GM19043 (cell line): ENCODE measurements at regions not wholly inside any gene's neighbourhood (a gene's known extent, or its start where the extent isn't known, plus 50 kb on each side); places are given as distances from the start of the nearest gene placed in this dataset.

Experiments used
- ATAC-seq: cut with Tn5 transposase; IDR thresholded peaks from one replicate; pipeline ENCODE4 v1.9.1; 2021; ENCODE audit warnings: low read depth; ENCODE audit not compliant: unreplicated experiment

GRCh38 chr2:128876986-128877983 is 558.6 kb upstream of the HS6ST1 start:
- ATAC-seq = no peak

GRCh38 chr2:128879161-128879560 is 560.5 kb upstream of the HS6ST1 start:
- ATAC-seq = no peak

DNA sequence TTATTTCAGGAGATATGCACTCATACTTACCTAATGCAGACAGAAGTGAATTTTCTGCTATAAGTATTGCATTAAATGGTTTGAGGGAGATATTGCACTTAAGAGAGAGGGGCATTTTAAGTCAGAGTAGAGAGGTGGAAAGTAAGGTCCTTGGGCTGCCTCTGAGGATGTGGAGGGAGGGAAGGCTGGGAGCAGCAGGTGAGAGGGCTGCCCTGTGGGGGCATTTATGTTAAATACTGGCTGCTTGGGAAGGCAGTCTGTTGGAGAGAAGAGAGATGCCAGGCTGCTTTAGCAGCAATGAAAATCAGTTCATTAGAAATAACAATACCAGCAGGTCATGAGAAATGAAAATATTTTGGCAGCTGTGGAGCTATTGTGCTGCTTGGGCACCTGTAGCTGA is 576.2 kb upstream of the HS6ST1 start:
- ATAC-seq = no peak

DNA sequence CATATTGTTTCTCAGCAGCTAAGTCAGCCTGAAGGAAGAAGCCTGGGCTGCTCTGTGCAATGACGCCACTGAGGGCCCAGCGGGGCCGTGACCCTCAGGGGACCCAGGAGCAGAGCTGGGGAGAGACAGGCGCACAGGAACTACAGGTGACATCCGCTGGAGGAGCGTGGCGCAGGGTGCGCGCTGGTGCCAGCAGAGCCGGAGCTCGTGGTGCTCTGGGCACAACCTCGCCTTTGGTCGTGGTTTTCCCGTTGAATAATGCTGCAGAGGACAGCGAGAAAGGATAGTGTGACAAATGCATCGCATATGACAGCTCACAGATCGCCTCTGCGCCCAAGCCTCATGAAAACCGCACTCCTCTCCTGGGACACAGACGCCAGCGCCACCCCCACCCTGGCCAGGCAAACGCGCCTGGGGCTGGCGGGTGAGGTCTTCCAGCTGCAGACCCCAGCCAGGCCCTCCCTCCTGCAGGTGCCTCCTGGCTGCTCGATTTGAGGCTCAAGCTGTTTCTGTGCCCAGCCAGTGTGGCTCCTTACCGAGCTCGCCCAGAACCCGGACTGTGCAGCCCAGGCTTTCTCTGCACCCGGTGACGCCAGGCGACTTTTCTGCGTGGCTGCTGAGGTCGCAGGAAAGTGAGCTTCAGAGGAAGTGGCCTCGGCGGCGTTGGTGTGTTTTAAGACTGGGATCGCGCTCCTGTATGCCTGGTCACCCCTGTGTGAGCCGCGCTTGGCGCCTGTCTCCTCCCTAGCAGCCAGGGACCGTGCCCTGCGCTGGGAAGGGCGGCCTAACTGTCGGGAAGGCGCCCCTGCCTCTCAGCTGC is 583.1 kb upstream of the HS6ST1 start:
- ATAC-seq = no peak

DNA sequence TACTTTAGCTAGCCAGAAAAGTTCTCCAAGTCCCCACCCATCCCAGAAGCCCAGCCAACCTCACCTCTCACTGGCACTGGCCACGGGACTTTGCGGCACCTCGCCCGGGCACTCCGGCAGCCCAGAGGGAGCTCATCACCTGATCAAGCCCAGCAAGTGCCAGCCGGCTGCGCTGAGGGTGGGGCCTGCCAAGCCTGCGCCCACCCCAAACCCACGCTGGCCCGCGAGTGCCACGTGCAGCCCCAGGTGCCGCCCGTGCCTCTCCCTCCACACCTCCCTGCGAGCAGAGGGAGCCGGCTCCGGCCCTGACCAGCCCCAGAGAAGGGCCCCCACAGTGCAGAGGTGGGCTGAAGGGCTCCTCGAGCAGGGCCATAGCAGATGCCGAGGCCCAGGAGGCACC is 585.0 kb upstream of the HS6ST1 start:
- ATAC-seq = no peak

DNA sequence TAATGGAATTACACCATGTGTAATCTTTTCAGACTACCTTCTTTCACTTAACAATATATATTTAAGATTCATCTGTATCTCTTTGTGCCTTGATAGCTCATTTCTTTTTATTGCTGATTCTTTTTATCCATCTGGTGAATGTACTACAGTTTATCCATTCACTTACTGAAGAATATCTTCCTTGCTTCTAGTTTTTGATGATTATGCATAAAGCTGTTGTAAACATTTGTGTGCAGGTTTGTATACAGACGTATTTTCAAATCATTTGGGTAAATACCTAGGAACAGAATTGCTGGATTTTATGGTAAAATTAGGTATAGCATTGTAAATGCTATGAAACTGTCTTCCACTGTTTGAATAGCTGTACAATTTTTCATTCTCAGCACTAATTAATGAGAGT is 592.6 kb upstream of the HS6ST1 start:
- no peak for ATAC-seq

GRCh38 chr2:128914320-128914719 is 595.7 kb upstream of the HS6ST1 start:
- ATAC-seq = no peak

DNA sequence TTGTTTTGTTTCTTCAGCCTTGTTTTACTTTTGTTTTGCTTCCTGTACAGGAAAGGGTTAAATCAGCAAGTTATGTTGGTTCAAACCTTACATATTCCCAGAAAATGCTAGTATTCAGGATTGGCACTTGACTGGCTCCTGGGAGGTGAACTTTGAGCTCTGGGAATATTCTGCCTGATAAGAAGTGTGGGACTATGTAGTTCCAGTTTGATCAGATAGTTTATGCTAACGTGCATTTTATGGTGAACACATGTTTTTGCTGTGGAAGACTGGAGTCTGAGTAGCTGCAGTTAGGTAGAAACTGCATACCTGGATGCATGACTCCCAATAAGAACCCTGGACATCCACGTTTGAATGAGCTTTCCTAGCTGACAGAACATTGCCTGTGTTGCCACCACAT is 603.1 kb upstream of the HS6ST1 start:
- no peak for ATAC-seq

DNA sequence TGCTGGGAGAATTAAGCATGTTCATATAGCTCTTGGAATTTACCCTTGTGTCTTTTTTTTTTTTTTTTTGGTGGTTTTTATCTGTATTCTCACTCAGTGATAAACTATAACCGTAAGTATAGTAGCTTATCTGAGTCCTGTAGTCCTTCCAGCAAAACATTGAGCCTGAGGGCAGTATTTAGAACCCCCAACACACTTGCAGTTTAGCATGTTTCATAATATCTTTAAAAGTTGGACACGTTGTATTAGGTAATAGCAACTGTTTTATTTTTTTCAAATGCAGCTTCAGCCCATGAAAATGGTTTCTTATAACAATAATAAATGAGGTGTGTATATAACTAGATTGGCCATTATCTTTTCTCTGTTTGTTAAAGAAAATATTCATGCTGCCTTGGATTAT is 603.5 kb upstream of the HS6ST1 start:
- no peak for ATAC-seq

- no peak for ATAC-seq
These were observed 607.0 kb upstream of the HS6ST1 start for GRCh38 chr2:128925631-128926030.

DNA sequence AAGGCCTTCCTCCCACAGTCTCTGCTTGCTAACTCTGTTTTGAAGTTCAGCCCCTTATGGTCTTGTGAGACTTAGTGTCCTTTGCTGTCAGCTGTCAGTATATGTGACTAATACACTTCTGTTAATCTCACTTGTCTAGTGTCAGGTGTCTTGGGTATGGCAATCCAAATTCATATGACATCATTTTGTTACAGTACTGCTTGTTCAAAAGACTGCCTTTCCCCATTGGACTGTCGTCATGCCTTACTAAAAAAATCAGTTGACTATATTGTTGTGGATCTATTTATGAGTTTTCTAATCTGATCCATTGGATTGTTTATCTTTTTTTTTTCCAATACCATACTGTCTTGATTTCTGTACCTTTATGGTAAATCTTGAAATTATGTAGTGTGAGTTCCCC is 611.4 kb upstream of the HS6ST1 start:
- ATAC-seq = no peak

- ATAC-seq = no peak
These were observed 621.7 kb upstream of the HS6ST1 start for GRCh38 chr2:128940378-128940777.

- ATAC-seq = no peak
These were observed 623.1 kb upstream of the HS6ST1 start for GRCh38 chr2:128941751-128942150.

DNA sequence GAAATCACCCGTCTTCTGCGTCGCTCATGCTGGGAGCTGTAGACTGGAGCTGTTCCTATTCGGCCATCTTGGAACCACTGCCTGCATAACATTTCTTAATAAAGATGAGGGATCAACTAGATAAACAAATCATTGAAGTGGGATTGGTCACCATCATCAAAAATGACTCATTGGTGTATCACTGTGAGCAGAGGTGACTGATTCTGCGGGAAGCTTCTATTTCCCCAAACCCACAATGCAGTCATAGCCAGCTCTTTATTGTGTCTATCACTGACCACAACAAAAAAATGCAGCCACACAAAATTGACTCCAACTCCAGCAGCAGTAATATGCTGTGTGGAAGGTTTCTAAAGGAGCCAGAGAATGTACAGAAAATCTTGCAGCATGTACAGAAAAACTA is 630.7 kb upstream of the HS6ST1 start:
- ATAC-seq = no peak

GRCh38 chr2:128950758-128951157 is 632.1 kb upstream of the HS6ST1 start:
- ATAC-seq = no peak

GRCh38 chr2:128958241-128958640 is 639.6 kb upstream of the HS6ST1 start:
- no peak for ATAC-seq

- no peak for ATAC-seq
These were observed 649.0 kb upstream of the HS6ST1 start for GRCh38 chr2:128967646-128968045.

- no peak for ATAC-seq
These were observed 650.7 kb upstream of the HS6ST1 start for GRCh38 chr2:128969374-128969773.

DNA sequence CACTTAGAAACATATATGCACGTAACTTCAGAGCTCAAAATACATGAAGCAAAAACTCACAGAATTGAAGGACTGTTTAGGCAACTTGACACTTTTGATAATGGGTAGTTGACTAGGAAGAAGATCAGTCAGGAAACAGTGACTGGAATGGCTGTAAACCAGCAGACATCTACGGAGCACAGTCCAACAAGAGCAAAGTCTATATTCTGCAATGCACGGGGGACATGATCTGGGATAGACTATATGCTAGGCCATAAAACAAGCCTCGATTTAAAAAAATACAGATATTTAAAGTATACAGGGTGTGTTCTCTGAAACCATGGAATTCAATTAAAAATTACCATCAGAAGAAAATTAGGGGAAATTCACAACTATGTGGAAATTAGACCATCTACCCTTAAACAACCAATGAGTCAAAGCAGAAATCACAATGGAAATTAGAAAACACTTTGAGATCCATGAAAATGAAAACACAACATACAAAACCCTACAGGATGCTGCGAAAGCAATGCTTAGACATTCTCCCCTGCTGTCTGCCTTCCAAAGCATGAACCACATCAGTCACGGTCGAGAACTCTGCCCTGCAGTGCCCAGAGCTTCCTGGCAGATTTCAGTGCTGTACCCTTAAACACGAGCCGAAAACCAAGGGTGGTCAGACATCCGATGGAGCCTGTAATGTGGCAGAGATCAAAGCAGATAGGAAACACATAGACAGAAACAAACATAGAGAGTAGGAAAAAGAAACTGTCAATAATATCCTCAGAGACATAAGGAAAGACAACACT is 651.9 kb upstream of the HS6ST1 start:
- ATAC-seq = no peak

GRCh38 chr2:128973566-128973965 is 654.9 kb upstream of the HS6ST1 start:
- no peak for ATAC-seq

GRCh38 chr2:128978212-128978611 is 659.5 kb upstream of the HS6ST1 start:
- no peak for ATAC-seq
